GM19043 (cell line): ENCODE measurements at regions not wholly inside any gene's neighbourhood (a gene's known extent, or its start where the extent isn't known, plus 50 kb on each side); places are given as distances from the start of the nearest gene placed in this dataset.

ENCODE experiments used
- ATAC-seq: cut with Tn5 transposase; IDR thresholded peaks from one replicate; pipeline ENCODE4 v1.9.1; 2021; ENCODE audit warnings: low read depth; ENCODE audit not compliant: unreplicated experiment

DNA sequence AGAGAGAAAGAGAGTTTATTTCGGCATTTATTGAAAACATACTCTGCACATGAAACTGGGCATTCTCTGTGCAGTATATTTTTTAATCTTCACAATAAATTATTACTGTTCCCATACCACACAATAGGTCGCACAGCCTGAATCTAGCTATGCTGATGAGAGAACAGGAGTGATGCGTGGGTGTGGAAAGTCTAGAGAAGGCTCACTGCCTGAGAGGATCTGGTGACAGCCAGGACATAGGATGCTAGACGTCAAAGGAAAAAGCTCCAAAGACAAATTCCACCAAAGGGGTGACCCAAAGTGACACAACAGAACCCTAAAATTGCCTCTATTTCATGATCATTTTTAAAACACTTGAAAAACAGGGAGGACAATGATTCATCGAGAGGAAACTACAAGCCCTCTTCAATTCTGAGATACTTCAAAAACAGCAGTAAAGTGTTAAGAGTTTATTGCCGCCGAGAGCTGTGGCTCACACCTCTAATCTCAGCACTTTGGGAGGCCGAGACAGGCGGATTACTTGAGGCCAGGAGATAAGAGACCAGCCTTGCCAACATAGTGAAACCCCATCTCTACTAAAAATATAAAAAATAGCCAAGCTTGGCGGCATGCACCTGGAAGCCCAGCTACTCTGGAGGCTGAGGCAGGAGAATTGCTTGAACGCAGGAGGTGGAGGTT, 189.6 kb upstream of the NBEA start:
- ATAC-seq, result no peak

DNA sequence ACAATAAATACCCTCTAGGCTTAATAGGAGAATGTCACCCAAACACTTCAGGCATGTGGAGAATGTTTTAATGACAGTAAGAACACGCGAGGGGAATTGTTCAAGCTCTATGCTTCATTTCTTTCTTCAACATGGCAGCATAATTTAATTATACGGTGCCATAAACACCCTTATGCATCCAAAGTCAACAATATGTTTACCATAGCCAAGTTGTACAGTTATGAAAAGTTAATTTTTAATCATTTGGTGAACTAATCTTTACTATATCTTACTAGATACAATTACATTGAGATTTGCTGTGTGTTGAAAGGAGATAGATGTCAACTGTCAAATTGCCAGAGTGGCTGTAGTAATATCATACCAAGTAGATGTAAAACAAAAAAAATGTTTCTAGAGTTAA, 185.9 kb upstream of the NBEA start:
- ATAC-seq, result no peak

DNA sequence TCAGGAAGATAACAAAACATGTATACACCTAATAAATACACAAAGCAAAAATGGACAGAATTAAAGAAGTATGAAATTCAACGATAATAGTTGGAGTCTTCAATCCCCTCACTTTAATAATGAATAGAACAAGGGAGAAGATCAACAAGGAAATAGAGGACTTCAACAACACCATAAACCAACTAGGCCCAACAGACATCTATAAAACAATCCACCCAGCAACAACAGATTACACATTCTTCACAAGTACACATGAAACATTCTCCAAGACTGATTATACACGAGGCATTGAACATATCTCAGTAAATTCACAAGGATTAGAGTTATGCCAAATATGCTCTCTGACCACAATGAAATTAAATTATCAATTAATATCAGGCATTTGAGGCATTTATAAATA, 185.5 kb upstream of the NBEA start:
- no peak for ATAC-seq

DNA sequence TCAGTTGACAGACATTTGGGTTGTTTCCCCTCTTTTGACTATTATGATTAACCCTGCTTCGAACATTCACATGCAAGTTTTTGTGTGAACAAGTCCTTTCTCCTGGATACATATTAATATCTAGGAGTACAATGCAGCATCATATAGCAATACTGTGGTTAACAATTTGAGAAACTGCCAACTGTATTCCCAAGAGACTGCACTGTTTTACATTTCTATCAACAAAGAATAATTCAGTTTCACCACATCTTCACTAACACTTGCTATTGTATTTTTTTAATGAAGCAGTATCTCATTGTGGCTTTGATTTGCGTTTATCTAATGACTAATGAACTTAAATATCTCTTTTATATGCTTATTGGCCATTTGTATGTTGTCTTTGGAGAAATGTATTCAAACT, 184.6 kb upstream of the NBEA start:
- ATAC-seq, result no peak

DNA sequence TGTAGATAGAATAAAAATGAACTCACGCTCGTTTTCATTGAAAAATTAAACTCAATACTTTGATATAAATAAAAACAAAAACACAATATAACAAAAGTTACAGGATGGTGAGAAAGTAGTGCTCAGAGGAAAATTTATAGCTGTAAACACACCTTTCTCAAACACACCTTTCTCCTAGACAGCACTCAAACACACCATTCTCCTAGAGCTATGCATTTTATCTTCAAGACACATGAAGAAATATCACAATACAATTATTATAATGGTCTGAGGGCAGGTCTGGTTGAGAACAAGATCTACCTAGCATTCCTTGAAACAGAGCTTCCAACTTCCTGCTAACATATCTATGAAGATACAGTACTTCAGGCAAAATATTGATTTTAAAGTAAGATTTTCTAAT, 183.4 kb upstream of the NBEA start:
- ATAC-seq, result no peak

DNA sequence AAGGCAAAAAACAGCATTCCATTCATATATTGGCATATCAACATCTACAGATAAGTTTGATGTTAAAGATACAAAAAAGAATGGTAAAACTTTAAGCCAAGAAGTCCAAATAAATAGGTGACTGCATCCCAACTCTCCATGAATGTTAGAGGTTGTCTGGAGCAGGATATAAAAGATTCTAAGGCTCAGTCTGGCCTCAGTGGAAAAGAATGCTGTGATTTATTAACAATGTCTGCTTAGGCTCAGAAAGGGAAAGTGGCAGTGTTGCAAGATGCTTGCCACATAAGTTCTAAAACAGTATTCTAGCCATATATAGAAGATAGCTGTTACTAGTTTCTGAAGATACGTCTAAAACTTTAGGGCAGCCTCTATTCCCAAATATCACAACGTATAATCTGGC, 179.8 kb upstream of the NBEA start:
- no peak for ATAC-seq

DNA sequence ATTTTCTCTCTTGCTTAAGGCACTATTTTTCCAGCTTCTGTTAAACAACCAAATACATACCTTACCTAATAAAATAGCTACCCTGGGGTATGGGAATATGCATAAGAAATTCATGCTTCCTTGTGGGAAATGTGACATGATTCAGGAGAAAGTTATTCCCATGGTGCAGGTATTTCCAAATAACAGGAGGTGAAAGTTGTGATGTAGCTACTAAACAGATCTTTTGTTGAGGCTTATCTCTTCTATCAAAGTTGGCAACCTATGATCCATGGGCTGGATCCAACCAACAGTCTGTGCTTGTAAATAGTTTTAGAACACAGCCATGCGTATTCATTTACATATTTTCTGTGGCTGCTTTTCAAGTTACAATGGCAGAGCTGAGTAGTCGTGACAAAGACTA, 177.8 kb upstream of the NBEA start:
- no peak for ATAC-seq

DNA sequence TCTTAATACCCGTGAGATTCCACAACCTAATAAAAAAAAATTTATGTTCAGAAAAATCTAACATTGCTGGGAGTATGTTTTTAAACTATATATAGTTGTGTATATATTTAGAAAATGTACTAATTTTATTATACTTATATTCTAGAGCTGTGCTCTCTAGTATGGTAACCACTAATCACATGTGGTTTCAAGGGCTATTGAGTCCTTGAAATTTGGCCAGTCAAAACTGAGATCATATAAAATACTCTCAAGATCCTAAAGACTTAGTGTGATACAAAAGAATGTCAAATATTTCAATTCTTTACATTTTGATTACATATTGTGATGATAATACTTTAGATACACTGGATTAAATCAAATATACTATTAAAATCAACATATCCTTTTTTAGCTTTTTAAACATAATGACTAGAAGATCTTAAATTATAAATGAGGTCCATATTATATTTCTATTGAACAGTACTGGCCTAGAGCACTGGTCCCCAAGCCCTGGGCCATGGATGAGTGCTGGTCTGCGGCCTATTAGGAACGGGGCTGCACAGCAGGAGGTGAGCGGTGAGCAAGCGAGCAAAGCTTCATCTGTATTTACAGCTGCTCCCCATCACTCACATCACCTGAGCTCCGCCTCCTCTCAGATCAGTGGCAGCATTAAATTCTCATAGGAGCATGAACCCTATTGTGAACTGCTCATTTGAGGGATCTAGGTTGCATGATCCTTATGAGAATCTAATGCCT, 176.5 kb upstream of the NBEA start:
- ATAC-seq, result no peak

DNA sequence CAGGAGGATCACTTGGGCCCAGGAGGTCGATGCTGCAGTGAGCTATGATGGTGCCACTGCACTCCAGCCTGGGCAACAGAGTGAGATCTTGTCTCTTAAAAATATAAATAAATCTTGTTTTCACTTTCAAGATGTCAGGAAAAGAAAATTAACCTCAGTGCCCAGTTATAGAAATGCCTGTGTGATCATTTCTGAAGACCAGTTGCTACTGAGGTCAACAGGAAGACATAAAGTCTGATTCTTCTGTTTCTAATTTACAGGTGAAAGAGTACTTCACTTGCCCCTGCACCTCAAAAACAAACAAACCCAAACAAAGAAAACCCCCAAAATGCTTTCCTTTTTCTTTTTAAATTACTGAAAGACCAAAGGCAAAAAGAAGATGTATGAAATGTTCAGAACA, 174.3 kb upstream of the NBEA start:
- ATAC-seq, result no peak

DNA sequence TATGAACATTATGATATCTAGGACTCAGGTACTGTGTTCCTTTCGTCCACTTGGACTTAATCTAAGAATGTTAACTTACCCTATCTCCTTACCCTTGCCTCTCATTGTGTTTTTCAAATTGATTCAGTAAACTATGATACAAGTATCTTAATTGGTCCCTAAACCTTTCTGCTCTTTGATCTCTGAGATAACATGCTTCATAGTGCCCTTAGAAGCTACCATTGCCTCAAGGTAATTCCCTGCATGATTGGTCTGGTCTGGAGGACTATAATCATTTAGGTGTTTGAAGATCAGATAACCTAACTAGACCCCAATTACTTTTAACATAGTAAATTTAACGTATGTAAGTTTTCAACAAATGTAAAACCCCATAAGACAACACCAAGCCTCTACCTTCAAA, 169.9 kb upstream of the NBEA start:
- no peak for ATAC-seq

DNA sequence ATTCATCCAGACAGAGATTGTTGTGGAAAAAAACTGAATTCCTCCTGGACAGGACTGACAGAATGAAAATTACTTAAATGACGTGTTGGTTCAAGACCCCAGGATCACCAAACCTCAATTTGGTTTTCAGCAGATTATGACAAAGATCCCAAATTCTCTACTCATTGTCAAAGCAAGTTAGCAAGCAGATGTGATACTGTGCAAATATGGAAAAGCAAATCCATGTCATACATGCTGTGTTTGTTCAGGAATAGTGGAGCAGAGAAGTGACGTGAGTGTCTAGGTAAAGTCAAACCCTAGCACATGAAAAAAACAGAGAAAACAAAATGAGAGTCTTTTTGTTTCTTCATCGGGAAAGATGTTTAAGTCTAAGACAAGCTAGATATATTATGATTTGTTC, 169.2 kb upstream of the NBEA start:
- no peak for ATAC-seq

DNA sequence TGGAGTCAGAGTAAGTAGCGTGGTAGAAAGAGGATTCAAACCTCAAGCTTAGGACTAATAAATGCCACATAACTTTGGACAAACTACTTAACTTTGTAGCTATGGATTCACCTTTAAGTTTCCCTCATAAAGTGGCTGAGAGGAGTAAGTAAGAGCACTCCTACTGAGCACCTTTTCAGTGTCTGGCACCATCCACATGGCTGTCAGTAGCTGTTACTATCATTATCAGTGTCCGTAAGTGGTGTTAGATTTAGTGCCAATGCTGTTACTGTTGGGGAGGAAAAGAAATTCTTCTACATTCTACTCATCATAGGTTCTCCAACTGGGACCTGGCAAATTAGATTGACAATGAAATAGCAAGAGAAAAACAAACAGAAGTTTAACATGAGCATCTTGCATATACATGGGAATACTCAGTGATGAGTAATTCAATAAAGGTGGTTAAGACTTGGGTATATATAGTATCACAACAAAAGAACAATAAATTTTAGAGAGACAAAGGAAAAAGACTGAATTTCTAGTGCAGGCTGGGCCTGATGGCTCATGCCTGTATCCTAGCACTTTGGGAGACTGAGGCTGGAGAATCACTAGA, 165.6 kb upstream of the NBEA start:
- ATAC-seq, result no peak

DNA sequence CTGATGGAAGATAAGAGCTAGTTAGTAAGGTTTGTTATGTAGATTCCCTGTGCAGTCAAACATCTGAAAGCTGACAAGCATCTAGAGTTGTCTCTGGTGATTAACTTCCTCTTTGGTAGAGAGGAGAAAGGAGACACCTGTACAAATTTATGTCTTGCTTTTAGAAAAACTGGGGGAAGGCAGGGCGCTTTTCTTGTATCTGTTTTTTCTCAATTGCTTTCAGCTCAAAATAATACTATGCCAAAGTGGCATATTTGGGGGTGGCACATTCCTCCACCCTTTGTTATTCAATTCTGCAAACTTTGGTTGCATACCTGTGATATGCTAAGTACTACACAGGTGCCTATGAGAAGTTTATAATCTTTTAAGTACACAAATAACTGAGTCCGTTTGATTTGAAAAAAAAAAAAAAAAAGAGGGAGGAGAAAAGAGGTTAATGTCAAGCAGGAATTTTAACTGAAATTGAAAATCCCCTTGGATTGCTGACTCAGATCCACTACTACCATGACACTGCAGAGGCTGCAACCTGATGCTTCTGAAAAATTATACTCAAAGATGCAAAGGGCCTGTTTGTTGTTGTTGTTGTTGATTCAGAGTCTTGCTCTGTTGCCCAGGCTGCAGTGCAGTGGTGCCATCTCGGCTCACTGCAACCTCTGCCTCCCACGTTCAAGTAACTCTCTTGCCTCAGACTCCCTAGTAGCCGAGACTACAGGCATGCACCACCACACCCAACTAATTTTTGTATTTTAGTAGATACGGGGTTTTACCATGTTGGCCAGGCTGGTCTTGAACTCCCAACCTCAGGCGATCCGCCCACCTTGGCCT, 164.8 kb upstream of the NBEA start:
- ATAC-seq, result no peak

DNA sequence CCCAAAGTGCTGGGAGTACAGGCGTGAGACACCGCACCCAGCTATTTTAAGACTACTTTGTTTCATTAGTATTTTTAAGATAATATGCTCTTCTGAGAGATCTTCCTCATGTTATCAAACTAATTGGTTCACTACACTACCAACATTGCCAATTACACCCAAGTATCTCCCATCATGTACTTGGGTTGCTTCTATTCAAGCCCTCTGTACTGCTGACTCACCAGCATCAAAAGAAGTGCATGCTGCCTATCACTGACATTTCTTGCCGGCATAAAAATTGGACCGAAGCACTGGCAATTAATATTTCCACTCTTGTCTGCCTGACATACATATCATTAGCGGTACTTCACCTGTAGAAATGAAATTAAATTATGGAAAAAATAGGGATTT, 164.2 kb upstream of the NBEA start:
- no peak for ATAC-seq

DNA sequence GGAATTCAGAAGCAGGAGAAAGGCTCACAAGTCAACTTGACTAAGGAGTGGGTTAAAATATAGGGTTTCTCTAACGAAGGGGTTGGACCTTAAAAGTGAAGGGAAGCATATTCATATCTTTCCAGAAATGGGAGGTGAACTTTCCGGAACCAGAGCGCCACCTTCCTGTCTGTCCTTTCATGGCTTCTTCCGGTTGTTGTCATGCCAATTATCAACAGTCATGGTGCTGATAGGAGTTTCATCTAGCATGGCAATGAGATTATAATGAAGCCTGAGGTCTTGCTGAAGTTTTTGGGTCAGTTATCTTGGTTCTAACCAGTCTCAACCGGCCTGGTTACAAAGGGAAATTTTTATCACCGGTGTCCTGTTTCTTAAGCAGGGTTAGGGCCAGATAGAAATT, 162.9 kb upstream of the NBEA start:
- no peak for ATAC-seq

DNA sequence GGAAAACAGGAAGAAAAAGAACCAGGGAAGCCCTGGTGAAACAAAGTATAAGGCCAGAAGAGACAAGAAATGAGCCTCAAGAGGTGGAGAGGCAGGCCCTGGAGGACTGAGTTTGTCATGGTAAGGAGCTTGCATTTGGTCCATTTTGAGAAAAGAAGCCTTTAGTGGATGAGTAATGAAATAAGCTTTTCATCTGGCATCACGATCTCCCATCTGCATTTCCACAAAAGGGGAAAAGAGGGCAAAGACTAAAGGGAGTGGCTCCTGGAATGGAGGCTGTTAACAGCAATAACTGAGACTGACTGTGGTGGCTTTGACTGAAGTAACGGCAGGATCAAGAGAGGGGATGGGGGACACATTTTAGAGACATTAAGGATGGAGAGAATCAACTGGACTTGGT, 148.8 kb upstream of the NBEA start:
- ATAC-seq, result no peak

DNA sequence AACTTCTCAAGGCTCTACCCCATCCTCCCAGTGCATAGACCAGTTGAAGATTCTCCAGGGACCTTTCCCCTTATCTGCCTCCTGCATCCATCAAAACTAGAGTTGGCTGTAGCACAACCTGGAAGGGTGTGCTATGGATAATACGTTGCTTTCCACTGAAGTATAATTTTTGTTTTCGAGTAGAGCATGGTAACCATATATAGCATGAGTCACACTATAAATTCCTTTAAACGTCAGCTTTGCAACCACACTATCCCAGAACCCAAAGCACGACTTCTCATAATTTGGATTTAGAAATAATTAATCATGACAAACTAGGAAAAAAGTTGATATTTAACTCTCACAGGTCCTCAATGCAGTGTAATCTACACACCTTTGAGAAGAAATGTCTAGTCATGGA, 138.3 kb upstream of the NBEA start:
- no peak for ATAC-seq

DNA sequence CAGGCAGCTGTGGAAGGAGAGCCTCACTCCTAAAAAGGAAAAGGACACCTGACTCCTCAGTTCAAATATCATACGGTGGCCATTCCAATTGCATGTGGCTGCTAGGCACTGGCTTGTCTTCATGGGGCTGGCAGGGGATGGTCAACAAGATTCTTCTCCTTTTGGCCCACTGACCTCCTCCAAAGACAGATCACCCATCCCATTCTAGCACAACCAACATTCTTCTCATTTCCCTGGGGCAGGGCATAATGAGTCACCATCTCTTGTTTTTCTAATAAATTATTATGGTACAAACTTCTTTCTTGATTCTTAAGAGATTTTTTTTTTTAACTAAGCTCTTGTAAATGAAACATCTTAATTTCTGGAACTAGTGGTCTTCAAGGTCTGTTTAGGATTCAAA, 136.7 kb upstream of the NBEA start:
- ATAC-seq, result no peak

DNA sequence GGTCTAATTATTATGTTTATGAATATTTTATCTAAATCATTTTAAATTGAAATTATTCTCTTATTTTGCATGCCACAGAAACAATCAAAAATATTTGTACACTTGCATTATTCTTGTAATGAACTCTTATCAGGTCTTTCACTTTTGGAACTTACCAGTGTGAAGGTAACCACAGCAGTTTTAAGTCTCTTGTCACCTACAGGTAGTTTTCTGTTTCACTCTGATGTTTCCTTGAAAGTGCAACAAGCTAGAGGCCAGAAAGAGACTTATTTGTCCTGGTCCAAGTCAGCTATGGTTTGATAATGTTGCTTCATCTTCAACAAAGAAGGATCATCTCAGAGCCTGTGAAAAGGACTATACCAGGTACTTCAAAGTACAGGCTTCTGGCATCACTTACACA, 133.4 kb upstream of the NBEA start:
- no peak for ATAC-seq

DNA sequence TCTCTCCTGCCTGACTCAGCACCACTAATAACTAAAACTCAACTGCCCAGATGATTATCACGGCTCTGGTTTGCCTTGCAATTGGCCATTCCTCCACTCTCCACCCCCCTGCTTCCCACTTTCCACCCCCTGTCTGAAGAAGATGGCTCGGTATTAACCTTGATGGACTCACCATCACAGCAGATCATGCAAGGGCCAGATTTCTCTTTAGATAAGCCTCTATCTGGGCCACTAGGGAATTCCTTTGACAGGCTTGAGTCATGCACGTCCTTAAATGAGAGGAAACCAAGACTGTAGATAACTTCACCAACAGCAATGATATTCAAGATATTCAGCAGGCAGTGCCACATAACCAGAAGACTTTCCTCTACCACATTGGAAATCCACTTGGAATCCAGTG, 131.1 kb upstream of the NBEA start:
- ATAC-seq, result no peak

DNA sequence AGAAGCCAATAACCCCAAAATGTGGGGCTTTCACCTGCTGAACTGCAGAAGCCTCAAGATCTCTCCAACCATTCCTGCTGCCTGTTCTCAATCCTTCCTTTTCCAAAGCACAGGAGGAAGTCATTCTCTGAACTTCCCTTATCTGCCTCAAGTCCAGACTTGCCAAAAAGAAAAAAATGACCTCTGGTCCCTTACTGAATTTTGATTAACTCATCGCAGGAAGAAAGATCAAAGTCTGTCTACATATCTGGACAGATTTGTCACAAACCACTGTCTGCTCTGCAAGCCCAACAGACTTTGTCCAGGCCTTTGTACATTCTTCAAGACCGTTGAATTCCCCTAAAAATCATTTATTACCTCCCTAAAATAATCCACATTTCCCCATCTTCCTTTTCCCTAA, 126.5 kb upstream of the NBEA start:
- no peak for ATAC-seq
